SK-N-SH treated with all-trans-retinoic acid at 6 μM for 48 hours (cell line): ENCODE measurements at regions not wholly inside any gene's neighbourhood (a gene's known extent, or its start where the extent isn't known, plus 50 kb on each side); places are given as distances from the start of the nearest gene placed in this dataset.

Experiments
- ISL1 ChIP-seq: fragments of 250-450 bp; sonication (Bioruptor Pico); IDR thresholded peaks from 2 replicates; pipeline ENCODE4 v2.1.2; 2022; ENCODE audit warnings: mild to moderate bottlenecking, moderate library complexity
- TOX ChIP-seq: fragments of 250-450 bp; sonication (Bioruptor Pico); IDR thresholded peaks from 2 replicates; pipeline ENCODE4 v1.8.0; 2021; ENCODE audit warnings: mild to moderate bottlenecking, moderate library complexity, borderline replicate concordance
- ZFP3 ChIP-seq: fragments of 250-450 bp; sonication (Bioruptor Pico); IDR thresholded peaks from 2 replicates; pipeline ENCODE4 v1.5.0; 2020; ENCODE audit warnings: mild to moderate bottlenecking, moderate library complexity
- TF ChIP-seq, protein P1 (sequence below): fragments of 250-450 bp; sonication (Bioruptor Pico); IDR thresholded peaks from 2 replicates; pipeline ENCODE4 v1.5.0; 2020; ENCODE audit warnings: mild to moderate bottlenecking, moderate library complexity
- TF ChIP-seq, protein P2 (sequence below): fragments of 250-450 bp; sonication (Bioruptor Pico); IDR thresholded peaks from 2 replicates; pipeline ENCODE4 v1.5.1; 2021; ENCODE audit warnings: mild to moderate bottlenecking, moderate library complexity
- TF ChIP-seq, protein P3 (sequence below): fragments of 250-450 bp; sonication (Bioruptor Pico); IDR thresholded peaks from 2 replicates; pipeline ENCODE4 v1.8.0; 2020; ENCODE audit warnings: mild to moderate bottlenecking, moderate library complexity, borderline replicate concordance

DNA sequence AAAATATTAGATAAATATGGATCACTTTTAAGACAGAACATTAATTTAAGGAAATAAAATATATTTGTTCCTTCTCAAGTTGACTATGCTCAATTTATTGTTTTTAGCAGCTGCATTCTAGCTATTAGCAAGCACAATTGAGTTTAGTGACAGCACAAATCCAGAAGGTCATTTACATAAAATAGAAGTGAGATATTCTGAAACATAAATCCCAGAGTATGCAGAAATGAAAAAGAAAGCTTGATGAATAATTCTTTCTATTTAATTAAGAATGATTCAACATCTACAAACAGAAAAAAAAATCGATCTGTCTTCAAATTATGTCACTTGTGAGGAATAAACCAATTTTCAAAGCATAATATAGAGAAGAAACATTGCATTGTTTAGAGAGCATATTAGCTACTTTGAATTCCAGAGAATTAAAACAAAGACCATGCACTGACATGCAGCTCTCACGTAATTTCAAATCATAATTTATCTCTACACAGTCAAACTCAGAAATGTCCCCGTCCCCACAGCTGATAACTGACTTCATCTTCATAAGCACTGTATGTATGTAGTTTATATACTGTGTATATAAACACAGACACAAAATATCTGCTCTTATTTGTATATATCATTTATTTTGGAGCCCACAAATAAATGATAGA is 458.4 kb downstream of the TMX3 start:
- TF ChIP-seq, protein P1, sequence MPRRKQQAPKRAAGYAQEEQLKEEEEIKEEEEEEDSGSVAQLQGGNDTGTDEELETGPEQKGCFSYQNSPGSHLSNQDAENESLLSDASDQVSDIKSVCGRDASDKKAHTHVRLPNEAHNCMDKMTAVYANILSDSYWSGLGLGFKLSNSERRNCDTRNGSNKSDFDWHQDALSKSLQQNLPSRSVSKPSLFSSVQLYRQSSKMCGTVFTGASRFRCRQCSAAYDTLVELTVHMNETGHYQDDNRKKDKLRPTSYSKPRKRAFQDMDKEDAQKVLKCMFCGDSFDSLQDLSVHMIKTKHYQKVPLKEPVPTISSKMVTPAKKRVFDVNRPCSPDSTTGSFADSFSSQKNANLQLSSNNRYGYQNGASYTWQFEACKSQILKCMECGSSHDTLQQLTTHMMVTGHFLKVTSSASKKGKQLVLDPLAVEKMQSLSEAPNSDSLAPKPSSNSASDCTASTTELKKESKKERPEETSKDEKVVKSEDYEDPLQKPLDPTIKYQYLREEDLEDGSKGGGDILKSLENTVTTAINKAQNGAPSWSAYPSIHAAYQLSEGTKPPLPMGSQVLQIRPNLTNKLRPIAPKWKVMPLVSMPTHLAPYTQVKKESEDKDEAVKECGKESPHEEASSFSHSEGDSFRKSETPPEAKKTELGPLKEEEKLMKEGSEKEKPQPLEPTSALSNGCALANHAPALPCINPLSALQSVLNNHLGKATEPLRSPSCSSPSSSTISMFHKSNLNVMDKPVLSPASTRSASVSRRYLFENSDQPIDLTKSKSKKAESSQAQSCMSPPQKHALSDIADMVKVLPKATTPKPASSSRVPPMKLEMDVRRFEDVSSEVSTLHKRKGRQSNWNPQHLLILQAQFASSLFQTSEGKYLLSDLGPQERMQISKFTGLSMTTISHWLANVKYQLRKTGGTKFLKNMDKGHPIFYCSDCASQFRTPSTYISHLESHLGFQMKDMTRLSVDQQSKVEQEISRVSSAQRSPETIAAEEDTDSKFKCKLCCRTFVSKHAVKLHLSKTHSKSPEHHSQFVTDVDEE (CRISPR knock-in tag), result no peak
- TF ChIP-seq TOX (CRISPR knock-in tag) (no peak), ISL1 (no peak), ZFP3 (CRISPR knock-in tag) (no peak)
- TF ChIP-seq, protein P2, sequence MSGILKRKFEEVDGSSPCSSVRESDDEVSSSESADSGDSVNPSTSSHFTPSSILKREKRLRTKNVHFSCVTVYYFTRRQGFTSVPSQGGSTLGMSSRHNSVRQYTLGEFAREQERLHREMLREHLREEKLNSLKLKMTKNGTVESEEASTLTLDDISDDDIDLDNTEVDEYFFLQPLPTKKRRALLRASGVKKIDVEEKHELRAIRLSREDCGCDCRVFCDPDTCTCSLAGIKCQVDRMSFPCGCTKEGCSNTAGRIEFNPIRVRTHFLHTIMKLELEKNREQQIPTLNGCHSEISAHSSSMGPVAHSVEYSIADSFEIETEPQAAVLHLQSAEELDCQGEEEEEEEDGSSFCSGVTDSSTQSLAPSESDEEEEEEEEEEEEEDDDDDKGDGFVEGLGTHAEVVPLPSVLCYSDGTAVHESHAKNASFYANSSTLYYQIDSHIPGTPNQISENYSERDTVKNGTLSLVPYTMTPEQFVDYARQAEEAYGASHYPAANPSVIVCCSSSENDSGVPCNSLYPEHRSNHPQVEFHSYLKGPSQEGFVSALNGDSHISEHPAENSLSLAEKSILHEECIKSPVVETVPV (CRISPR knock-in tag), result no peak
- TF ChIP-seq, protein P3, sequence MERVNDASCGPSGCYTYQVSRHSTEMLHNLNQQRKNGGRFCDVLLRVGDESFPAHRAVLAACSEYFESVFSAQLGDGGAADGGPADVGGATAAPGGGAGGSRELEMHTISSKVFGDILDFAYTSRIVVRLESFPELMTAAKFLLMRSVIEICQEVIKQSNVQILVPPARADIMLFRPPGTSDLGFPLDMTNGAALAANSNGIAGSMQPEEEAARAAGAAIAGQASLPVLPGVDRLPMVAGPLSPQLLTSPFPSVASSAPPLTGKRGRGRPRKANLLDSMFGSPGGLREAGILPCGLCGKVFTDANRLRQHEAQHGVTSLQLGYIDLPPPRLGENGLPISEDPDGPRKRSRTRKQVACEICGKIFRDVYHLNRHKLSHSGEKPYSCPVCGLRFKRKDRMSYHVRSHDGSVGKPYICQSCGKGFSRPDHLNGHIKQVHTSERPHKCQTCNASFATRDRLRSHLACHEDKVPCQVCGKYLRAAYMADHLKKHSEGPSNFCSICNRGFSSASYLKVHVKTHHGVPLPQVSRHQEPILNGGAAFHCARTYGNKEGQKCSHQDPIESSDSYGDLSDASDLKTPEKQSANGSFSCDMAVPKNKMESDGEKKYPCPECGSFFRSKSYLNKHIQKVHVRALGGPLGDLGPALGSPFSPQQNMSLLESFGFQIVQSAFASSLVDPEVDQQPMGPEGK, result no peak
